Smooth muscle cell (in vitro differentiated cells): ENCODE measurements at regions not wholly inside any gene's neighbourhood (a gene's known extent, or its start where the extent isn't known, plus 50 kb on each side); places are given as distances from the start of the nearest gene placed in this dataset.
"Not testable (repeated sequence)": the region's sequence is repeated elsewhere in the genome, so short reads cannot be mapped to it uniquely, and the experiment has no call there.

ENCODE experiments used
- DNase-seq: peaks from one replicate; lab custom pipeline; 2025; ENCODE audit not compliant: unreplicated experiment; lab: John Stamatoyannopoulos, UW
- H2AFZ ChIP-seq: fragments of 200-600 bp; sonication (generic); 2 replicates; pipeline ENCODE4 v1.6.0; 2016; ENCODE audit warnings: antibody characterized with exemption, low read depth, mild to moderate bottlenecking
- H3F3A ChIP-seq: fragments of 200-600 bp; sonication (generic); 2 replicates; pipeline ENCODE4 v1.6.0; 2017; ENCODE audit warnings: antibody characterized with exemption, low read depth
- H3K27ac ChIP-seq: fragments of 200-600 bp; sonication (generic); 2 replicates; pipeline ENCODE4 v1.5.1; 2016; ENCODE audit warnings: low read depth, mild to moderate bottlenecking
- H3K27me3 ChIP-seq: fragments of 200-600 bp; sonication (generic); 2 replicates; pipeline ENCODE4 v1.6.1; 2016; ENCODE audit warnings: low read depth, mild to moderate bottlenecking
- H3K36me3 ChIP-seq: fragments of 200-600 bp; sonication (generic); 2 replicates; pipeline ENCODE4 v1.5.1; 2016; ENCODE audit warnings: low read depth
- H3K4me1 ChIP-seq: fragments of 200-600 bp; sonication (generic); 2 replicates; pipeline ENCODE4 v1.5.1; 2016; ENCODE audit warnings: low read depth
- H3K4me2 ChIP-seq: fragments of 200-600 bp; sonication (generic); 2 replicates; pipeline ENCODE4 v1.6.0; 2016; ENCODE audit warnings: mild to moderate bottlenecking
- H3K4me3 ChIP-seq: fragments of 200-600 bp; sonication (generic); 2 replicates; pipeline ENCODE4 v1.5.1; 2016; ENCODE audit warnings: mild to moderate bottlenecking
- H3K79me2 ChIP-seq: fragments of 200-600 bp; sonication (generic); 2 replicates; pipeline ENCODE4 v1.6.0; 2016; ENCODE audit warnings: low read depth, mild to moderate bottlenecking
- H3K9ac ChIP-seq: fragments of 200-600 bp; sonication (generic); 2 replicates; pipeline ENCODE4 v1.6.0; 2016; ENCODE audit warnings: low read depth
- H3K9me3 ChIP-seq: fragments of 200-600 bp; sonication (generic); replicated peaks from 2 replicates; pipeline ENCODE4 v1.5.1; 2016; ENCODE audit warnings: low read depth
- H4K20me1 ChIP-seq: fragments of 200-600 bp; sonication (generic); 2 replicates; pipeline ENCODE4 v1.6.0; 2016; ENCODE audit warnings: low read depth
- CTCF ChIP-seq: fragments of 200-600 bp; sonication (generic); IDR thresholded peaks from 2 replicates; pipeline ENCODE4 v1.5.1; 2017; ENCODE audit warnings: borderline replicate concordance, mild to moderate bottlenecking, antibody characterized with exemption; ENCODE audit not compliant: insufficient read depth, poor library complexity, severe bottlenecking
- WGBS: methylation state at CpG from one replicate; pipeline ENCODE4 v1.1.7; 2016; ENCODE audit warnings: low lambda C conversion rate; 5-methylcytosine and 5-hydroxymethylcytosine counted together

GRCh38 chr5:87529486-87530076, 116.9 kb upstream of the CCNH start:
- no peaks in the 10 kb centered on the region for H3K36me3 ChIP-seq

GRCh38 chr5:87526131-87526530, 113.4 kb upstream of the CCNH start:
- TF ChIP-seq CTCF: no peak
- no peaks in the 10 kb centered on the region for H3F3A ChIP-seq
- 73% methylated on average over 2 of the region's 2 CpGs for WGBS

More at GRCh38 chr5:87529486-87530076, 116.9 kb upstream of the CCNH start:
- no peaks in the 10 kb centered on the region for H3K4me1 ChIP-seq
- no peak overlapping the region for H2AFZ ChIP-seq
- no peak overlapping the region for H3K4me2 ChIP-seq
- no peak overlapping the region for H3K4me3 ChIP-seq
- no peaks in the 10 kb centered on the region for H4K20me1 ChIP-seq
- TF ChIP-seq CTCF: no peak
- H3K9ac ChIP-seq: no peak overlapping the region
- WGBS: 91% methylated on average over 1 of the region's 1 CpG
- H3K27ac ChIP-seq: no peak overlapping the region
- no peaks in the 10 kb centered on the region for H3K9me3 ChIP-seq
- no peaks in the 10 kb centered on the region for H3K27me3 ChIP-seq
- no peaks in the 10 kb centered on the region for H3F3A ChIP-seq
- H3K79me2 ChIP-seq: no peaks in the 10 kb centered on the region
- no peak for DNase-seq

GRCh38 chr5:87524217-87524616, 111.5 kb upstream of the CCNH start:
- TF ChIP-seq CTCF: no peak
- H2AFZ ChIP-seq: peak overlapping the region; percentile 77
- H3F3A ChIP-seq: no peaks in the 10 kb centered on the region
- H3K4me3 ChIP-seq: no peak overlapping the region
- no peaks in the 10 kb centered on the region for H3K79me2 ChIP-seq
- DNase-seq: no peak
- H3K9ac ChIP-seq: no peak overlapping the region
- peaks cover 6% of the 10 kb centered on the region for H3K4me1 ChIP-seq
- H3K27me3 ChIP-seq: no peaks in the 10 kb centered on the region
- H4K20me1 ChIP-seq: no peaks in the 10 kb centered on the region
- no peaks in the 10 kb centered on the region for H3K9me3 ChIP-seq
- no peak overlapping the region for H3K4me2 ChIP-seq
- WGBS: 57% methylated on average over 9 of the region's 9 CpGs
- no peak overlapping the region for H3K27ac ChIP-seq
- no peaks in the 10 kb centered on the region for H3K36me3 ChIP-seq

More at GRCh38 chr5:87526131-87526530, 113.4 kb upstream of the CCNH start:
- H3K4me1 ChIP-seq: peaks cover 6% of the 10 kb centered on the region
- H3K4me3 ChIP-seq: no peak overlapping the region
- no peaks in the 10 kb centered on the region for H3K27me3 ChIP-seq
- H3K4me2 ChIP-seq: no peak overlapping the region
- H3K79me2 ChIP-seq: no peaks in the 10 kb centered on the region
- no peak overlapping the region for H3K27ac ChIP-seq
- H3K9ac ChIP-seq: no peak overlapping the region
- no peak for DNase-seq
- H4K20me1 ChIP-seq: no peaks in the 10 kb centered on the region
- no peak overlapping the region for H2AFZ ChIP-seq
- H3K9me3 ChIP-seq: no peaks in the 10 kb centered on the region
- H3K36me3 ChIP-seq: no peaks in the 10 kb centered on the region

GRCh38 chr5:87511778-87512177, 99.0 kb upstream of the CCNH start:
- not testable (repeated sequence) for H3K9me3 ChIP-seq, H3K4me3 ChIP-seq, H3K79me2 ChIP-seq, H3K4me1 ChIP-seq, H3K36me3 ChIP-seq, H4K20me1 ChIP-seq, H3K9ac ChIP-seq, H3K4me2 ChIP-seq, H3K27ac ChIP-seq, H3F3A ChIP-seq, DNase-seq, H2AFZ ChIP-seq, H3K27me3 ChIP-seq
- WGBS: 69% methylated on average over 3 of the region's 3 CpGs
